ENCODE measurements at regions not wholly inside any gene's neighbourhood (a gene's known extent, or its start where the extent isn't known, plus 50 kb on each side); places are given as distances from the start of the nearest gene placed in this dataset.

- TF ChIP-seq CTCF (IDR thresholded peaks at IDR 0.05), result no peak
- intact Hi-C loops (cut with micrococcal nuclease), result no loop called here
- POLR2A ChIA-PET, result no interaction called here
- no peak for DNase-seq
- CTCF ChIA-PET, result no interaction called here
- Mint-ChIP-seq H3K27ac (no peak overlapping the region), H3K4me1 (no peaks in the 10 kb centered on the region), H3K4me3 (no peak overlapping the region), H3K36me3 (ENCODE audit: low read depth) (no peaks in the 10 kb centered on the region), H3K9me3 (no peaks in the 10 kb centered on the region), H3K27me3 (no peaks in the 10 kb centered on the region)
- ATAC-seq (ENCODE audit: low read depth), result no peak
Measured at GRCh38 chr2:120907822-120908221, 172.2 kb downstream of the GLI2 start.

GRCh38 chr2:120908314-120908975, 172.8 kb downstream of the GLI2 start:
- Mint-ChIP-seq H3K4me3 (no peak overlapping the region), H3K27me3 (no peaks in the 10 kb centered on the region), H3K9me3 (no peaks in the 10 kb centered on the region), H3K36me3 (ENCODE audit: low read depth) (no peaks in the 10 kb centered on the region), H3K4me1 (no peaks in the 10 kb centered on the region), H3K27ac (no peak overlapping the region)
- no peak for ATAC-seq (ENCODE audit: low read depth)
- intact Hi-C loops (cut with micrococcal nuclease), result no loop called here
- CTCF ChIA-PET, result no interaction called here
- TF ChIP-seq CTCF (IDR thresholded peaks at IDR 0.05), result no peak
- POLR2A ChIA-PET, result no interaction called here
- DNase-seq, result no peak

GRCh38 chr2:120909102-120909501, 173.4 kb downstream of the GLI2 start:
- intact Hi-C loops (cut with micrococcal nuclease), result no loop called here
- Mint-ChIP-seq H3K27ac (no peak overlapping the region), H3K4me1 (no peaks in the 10 kb centered on the region), H3K27me3 (no peaks in the 10 kb centered on the region), H3K4me3 (no peak overlapping the region), H3K9me3 (no peaks in the 10 kb centered on the region), H3K36me3 (ENCODE audit: low read depth) (no peaks in the 10 kb centered on the region)
- POLR2A ChIA-PET, result no interaction called here
- DNase-seq (no peak), ATAC-seq (ENCODE audit: low read depth) (no peak)
- no peak for TF ChIP-seq CTCF (IDR thresholded peaks at IDR 0.05)
- CTCF ChIA-PET, result no interaction called here

GRCh38 chr2:120910164-120910563, 174.5 kb downstream of the GLI2 start:
- no peaks in the 10 kb centered on the region for H3K27me3 Mint-ChIP-seq
- no peaks in the 10 kb centered on the region for H3K9me3 Mint-ChIP-seq
- no peaks in the 10 kb centered on the region for H3K4me1 Mint-ChIP-seq
- DNase-seq, result no peak
- CTCF ChIA-PET, result no interaction called here
- POLR2A ChIA-PET, result no interaction called here
- intact Hi-C loops (cut with micrococcal nuclease), result no loop called here
- H3K36me3 Mint-ChIP-seq (ENCODE audit: low read depth), result no peaks in the 10 kb centered on the region
- no peak for ATAC-seq (ENCODE audit: low read depth)
- TF ChIP-seq CTCF (IDR thresholded peaks at IDR 0.05), result no peak
- no peak overlapping the region for H3K4me3 Mint-ChIP-seq
- H3K27ac Mint-ChIP-seq, result no peak overlapping the region

- Mint-ChIP-seq H3K9me3 (no peaks in the 10 kb centered on the region), H3K4me1 (no peaks in the 10 kb centered on the region), H3K36me3 (ENCODE audit: low read depth) (no peaks in the 10 kb centered on the region), H3K27me3 (no peaks in the 10 kb centered on the region), H3K27ac (no peak overlapping the region), H3K4me3 (no peak overlapping the region)
- DNase-seq (no peak), ATAC-seq (ENCODE audit: low read depth) (no peak)
- CTCF ChIA-PET, result no interaction called here
- POLR2A ChIA-PET, result no interaction called here
- intact Hi-C loops (cut with micrococcal nuclease), result no loop called here
- TF ChIP-seq CTCF (IDR thresholded peaks at IDR 0.05), result no peak
Measured at GRCh38 chr2:120910956-120911951, 175.6 kb downstream of the GLI2 start.
